Transverse colon (tissue), 4 donors: ENCODE measurements at regions not wholly inside any gene's neighbourhood (a gene's known extent, or its start where the extent isn't known, plus 50 kb on each side); places are given as distances from the start of the nearest gene placed in this dataset.
"Not testable (repeated sequence)": the region's sequence is repeated elsewhere in the genome, so short reads cannot be mapped to it uniquely, and the experiment has no call there.

ENCODE experiments used
- DNase-seq: peaks from one replicate; pipeline ENCODE4 v3.0.0-alpha.2; 2019
- H3K27ac ChIP-seq, 4 donors: fragments of 200-600 bp; sonication (generic); 2 replicates each; pipeline ENCODE4 v1.5.1; 2016 to 2018; ENCODE audit warnings: inconsistent platforms in 4 of 4
- H3K27me3 ChIP-seq: fragments of 200-600 bp; sonication (generic); 2 replicates; pipeline ENCODE4 v1.5.1; 2017; ENCODE audit warnings: inconsistent platforms
- H3K36me3 ChIP-seq, 4 donors: fragments of 200-600 bp; sonication (generic); 2 replicates each; pipeline ENCODE4 v1.5.1; 2017 to 2019; ENCODE audit warnings: inconsistent platforms in 4 of 4
- H3K4me1 ChIP-seq, 4 donors: fragments of 200-600 bp; sonication (generic); 2 replicates each; pipeline ENCODE4 v1.5.1; 2017 to 2020; ENCODE audit warnings: inconsistent platforms in 4 of 4
- H3K4me3 ChIP-seq, 4 donors: fragments of 200-600 bp; sonication (generic); 1 replicate in 1 of 4; 2 replicates in 3 of 4; pipeline versions ENCODE4 v1.5.1 to v1.6.1; 2017 to 2019; ENCODE audit warnings: inconsistent platforms in 4 of 4
- H3K9me3 ChIP-seq, 2 donors: fragments of 200-600 bp; sonication (generic); 2 replicates each; pipeline ENCODE4 v1.5.1; 2017 to 2019; ENCODE audit warnings: inconsistent platforms in 2 of 2
- EP300 ChIP-seq: sonication (generic); formaldehyde crosslinking; IDR thresholded peaks from one replicate; pipeline ENCODE4 v1.6.1; 2017; ENCODE audit warnings: antibody characterized with exemption, low read depth
- POLR2A ChIP-seq: fragments of 450-650 bp; IDR thresholded peaks from one replicate; pipeline ENCODE4 v1.6.1; 2016; ENCODE audit warnings: antibody characterized with exemption, mild to moderate bottlenecking, moderate library complexity
- POLR2AphosphoS5 ChIP-seq, 3 donors: sonication (generic); formaldehyde crosslinking; IDR thresholded peaks; one replicate each; pipeline ENCODE4 v1.6.1; 2016; ENCODE audit warnings: antibody characterized with exemption in 3 of 3
- WGBS, 2 donors: methylation state at CpG; one replicate each; pipeline ENCODE4 v1.1.5; 2018; ENCODE audit warnings: low coverage in 1 of 2; 5-methylcytosine and 5-hydroxymethylcytosine counted together
- in situ Hi-C, 4 donors: fragments of 200-750 bp; cut with MboI; loops; one replicate each; pipeline versions ENCODE4 v1.15.0 to v1.15.1; 2017; ENCODE audit warnings: low sequenced_read_pairs in 3 of 4, low pct_ligation_motif_present in 1 of 4, low pct_unique_long_range_greater_than_20kb in 1 of 4
- intact Hi-C: fragments of 100-400 bp; cut with DNase I; formaldehyde crosslinking; loops from one replicate; pipeline ENCODE4 v1.15.1; 2023; ENCODE audit warnings: low total_unique reads
- TF ChIP-seq, protein P1 (sequence below), 5 experiments: fragments of 200-600 bp in 3 of 5; fragments of 450-650 bp in 2 of 5; sonication (generic) in 3 of 5; IDR thresholded peaks; 1 replicate in 2 of 5; 2 replicates in 3 of 5; pipeline ENCODE4 v1.5.1; 2016 to 2017; ENCODE audit warnings: antibody characterized with exemption in 5 of 5, inconsistent platforms in 3 of 5, mild to moderate bottlenecking in 2 of 5, moderate library complexity in 1 of 5

DNA sequence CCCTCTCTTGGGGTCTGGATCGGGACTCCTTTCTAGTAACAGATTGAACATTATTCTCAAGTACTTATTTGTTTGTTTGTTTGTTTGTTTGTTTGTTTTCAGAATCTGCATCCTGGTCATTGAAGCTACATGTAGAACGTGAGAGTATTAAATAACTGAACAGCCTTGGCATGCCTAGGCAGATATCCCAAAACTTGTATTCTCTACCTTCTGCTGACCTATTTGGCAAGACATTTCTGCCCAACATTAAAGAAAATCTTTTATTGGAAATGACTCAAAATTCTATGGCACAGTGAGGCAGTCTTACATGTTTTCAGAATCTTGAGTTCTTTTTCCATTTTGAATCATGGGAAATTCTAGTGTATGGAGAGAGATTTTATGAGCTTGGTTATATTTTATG, 165.1 kb upstream of the CNOT2 start:
- Histone ChIP-seq H3K4me1 (no peaks in the 10 kb centered on the region), H3K9me3 (no peaks in the 10 kb centered on the region), H3K36me3 (no peaks in the 10 kb centered on the region), H3K27ac (no peak overlapping the region), H3K4me3 (no peak overlapping the region), H3K27me3 (no peaks in the 10 kb centered on the region)
- no peak for TF ChIP-seq POLR2A
- no peak for TF ChIP-seq POLR2AphosphoS5 (IDR thresholded peaks at IDR 0.05)
- no peak for TF ChIP-seq EP300
- in situ Hi-C loops = no loop called here
- DNase-seq = no peak
- 89 to 100% methylated on average over 1 to 2 of the region's 2 CpGs for WGBS, 2 donors
- intact Hi-C loops = no loop called here

DNA sequence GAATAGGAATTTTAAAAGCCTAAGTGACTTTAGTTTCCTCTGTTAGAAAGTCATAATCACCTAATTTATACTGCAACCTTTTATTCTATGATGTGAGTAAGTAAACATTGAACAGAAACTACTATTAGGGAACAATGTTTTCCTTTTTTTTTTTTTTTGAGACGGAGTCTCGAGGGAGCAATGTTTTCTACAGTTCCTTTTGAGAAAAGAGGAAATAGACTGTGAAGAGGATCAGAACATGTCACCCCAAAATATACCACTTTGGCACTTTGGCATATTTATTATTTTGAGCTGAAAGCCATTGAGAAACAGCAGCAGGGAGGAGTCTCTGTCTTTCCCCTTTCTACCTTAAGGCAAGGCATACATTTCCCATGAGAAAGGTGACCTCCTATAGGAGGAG, 162.7 kb upstream of the CNOT2 start:
- DNase-seq = no peak
- in situ Hi-C loops (no loop called here), intact Hi-C loops (no loop called here)
- Histone ChIP-seq H3K27ac (no peak overlapping the region), H3K36me3 (no peaks in the 10 kb centered on the region), H3K9me3 (no peaks in the 10 kb centered on the region), H3K4me1 (no peaks in the 10 kb centered on the region), H3K4me3 (no peak overlapping the region), H3K27me3 (no peaks in the 10 kb centered on the region)
- 39 to 60% methylated on average over 2 of the region's 2 CpGs for whole genome bisulfite sequencing, 2 donors
- no peak for TF ChIP-seq POLR2AphosphoS5 (IDR thresholded peaks at IDR 0.05)
- TF ChIP-seq POLR2A = no peak
- TF ChIP-seq EP300 = no peak
- TF ChIP-seq, protein P1, sequence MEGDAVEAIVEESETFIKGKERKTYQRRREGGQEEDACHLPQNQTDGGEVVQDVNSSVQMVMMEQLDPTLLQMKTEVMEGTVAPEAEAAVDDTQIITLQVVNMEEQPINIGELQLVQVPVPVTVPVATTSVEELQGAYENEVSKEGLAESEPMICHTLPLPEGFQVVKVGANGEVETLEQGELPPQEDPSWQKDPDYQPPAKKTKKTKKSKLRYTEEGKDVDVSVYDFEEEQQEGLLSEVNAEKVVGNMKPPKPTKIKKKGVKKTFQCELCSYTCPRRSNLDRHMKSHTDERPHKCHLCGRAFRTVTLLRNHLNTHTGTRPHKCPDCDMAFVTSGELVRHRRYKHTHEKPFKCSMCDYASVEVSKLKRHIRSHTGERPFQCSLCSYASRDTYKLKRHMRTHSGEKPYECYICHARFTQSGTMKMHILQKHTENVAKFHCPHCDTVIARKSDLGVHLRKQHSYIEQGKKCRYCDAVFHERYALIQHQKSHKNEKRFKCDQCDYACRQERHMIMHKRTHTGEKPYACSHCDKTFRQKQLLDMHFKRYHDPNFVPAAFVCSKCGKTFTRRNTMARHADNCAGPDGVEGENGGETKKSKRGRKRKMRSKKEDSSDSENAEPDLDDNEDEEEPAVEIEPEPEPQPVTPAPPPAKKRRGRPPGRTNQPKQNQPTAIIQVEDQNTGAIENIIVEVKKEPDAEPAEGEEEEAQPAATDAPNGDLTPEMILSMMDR (IDR thresholded peaks at IDR 0.05) = no peak

DNA sequence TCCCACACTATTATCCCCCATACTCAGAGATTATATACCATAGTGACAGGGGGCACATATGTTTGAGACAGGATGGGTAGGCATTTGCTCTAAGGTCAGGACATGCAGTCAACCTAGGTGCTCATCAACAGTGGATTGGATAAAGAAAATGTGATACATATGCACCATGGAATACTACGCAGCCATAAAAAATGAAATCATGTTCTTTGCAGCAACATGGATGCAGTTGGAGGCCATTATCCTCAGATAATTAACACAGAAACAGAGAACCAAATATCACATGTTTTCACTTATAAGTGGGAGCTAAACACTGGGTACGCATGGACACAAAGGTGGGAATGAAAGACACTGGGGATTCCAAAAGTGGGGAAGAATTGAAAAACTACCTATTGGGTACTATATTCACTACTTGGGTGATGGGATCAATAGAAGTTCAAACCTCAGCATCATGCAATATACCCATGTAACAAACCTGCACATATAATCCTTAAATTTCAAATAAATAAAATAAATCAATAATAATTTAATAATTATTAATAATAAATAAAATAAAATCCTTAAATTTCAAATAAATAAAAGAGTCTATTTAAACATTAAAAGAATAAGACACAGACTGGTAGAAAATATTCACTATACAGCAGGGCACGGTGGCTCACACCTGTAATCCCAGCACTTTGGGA, 160.1 kb upstream of the CNOT2 start:
- intact Hi-C loops (no loop called here), in situ Hi-C loops (no loop called here)
- 64 to 78% methylated on average over 3 of the region's 3 CpGs for WGBS, 2 donors
- H3K36me3 ChIP-seq = no peaks in the 10 kb centered on the region
- DNase-seq = no peak
- no peaks in the 10 kb centered on the region for H3K4me1 ChIP-seq
- H3K9me3 ChIP-seq = no peaks in the 10 kb centered on the region
- H3K27ac ChIP-seq = no peak overlapping the region
- H3K27me3 ChIP-seq = no peaks in the 10 kb centered on the region
- TF ChIP-seq EP300 = no peak
- TF ChIP-seq POLR2A = no peak
- TF ChIP-seq, protein P1 (IDR thresholded peaks at IDR 0.05) = no peak
- TF ChIP-seq POLR2AphosphoS5 (IDR thresholded peaks at IDR 0.05) = no peak
- no peak overlapping the region for H3K4me3 ChIP-seq

DNA sequence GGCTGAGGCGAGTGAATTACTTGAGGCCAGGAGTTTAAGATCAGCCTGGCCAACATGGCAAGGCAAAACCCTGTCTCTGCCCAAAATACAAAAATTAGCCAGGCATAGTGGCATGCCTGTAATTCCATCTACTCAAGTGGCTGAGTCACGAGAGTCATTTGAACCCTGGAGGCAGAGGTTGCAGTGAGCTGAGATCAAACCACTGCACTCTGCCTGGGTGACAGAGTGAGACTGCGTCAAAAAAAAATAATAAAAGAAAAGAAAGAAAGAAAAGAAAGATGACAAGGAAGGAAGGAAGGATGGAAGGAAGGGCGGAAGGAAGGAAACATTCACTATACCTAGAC, 159.6 kb upstream of the CNOT2 start:
- H3K27me3 ChIP-seq = no peaks in the 10 kb centered on the region
- in situ Hi-C loops = no loop called here
- no peak overlapping the region for H3K27ac ChIP-seq
- no peaks in the 10 kb centered on the region for H3K4me1 ChIP-seq
- TF ChIP-seq POLR2AphosphoS5 (IDR thresholded peaks at IDR 0.05) (no peak), POLR2A (no peak), EP300 (no peak)
- TF ChIP-seq, protein P1 (IDR thresholded peaks at IDR 0.05) = no peak
- 93 to 96% methylated on average over 3 to 4 of the region's 4 CpGs for WGBS, 2 donors
- intact Hi-C loops = no loop called here
- H3K36me3 ChIP-seq = no peaks in the 10 kb centered on the region
- no peak for DNase-seq
- no peaks in the 10 kb centered on the region for H3K9me3 ChIP-seq
- H3K4me3 ChIP-seq = no peak overlapping the region

DNA sequence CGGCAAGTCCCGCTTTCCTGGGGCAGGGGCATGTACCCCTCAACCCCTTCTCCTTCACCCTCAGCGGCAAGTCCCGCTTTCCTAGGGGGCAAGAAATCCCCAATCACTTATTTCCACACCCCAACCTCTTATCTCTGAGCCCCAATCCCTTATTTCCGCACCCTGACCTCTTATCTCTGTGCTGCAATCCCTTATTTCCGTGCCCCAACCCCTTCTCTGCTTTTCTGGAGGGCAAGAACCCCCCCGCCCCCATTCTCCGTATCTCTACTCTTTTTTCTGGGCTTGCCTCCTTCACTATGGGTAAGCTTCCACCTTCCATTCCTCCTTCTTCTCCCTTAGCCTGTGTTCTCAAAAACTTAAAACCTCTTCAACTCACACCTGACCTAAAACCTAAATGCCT, 156.9 kb upstream of the CNOT2 start:
- H3K36me3 ChIP-seq, intact Hi-C loops, DNase-seq, in situ Hi-C loops, H3K9me3 ChIP-seq, H3K4me1 ChIP-seq, H3K4me3 ChIP-seq, H3K27ac ChIP-seq, H3K27me3 ChIP-seq: not testable (repeated sequence)
- 82 to 88% methylated on average over 2 to 8 of the region's 8 CpGs for WGBS, 2 donors
